ENCODE measurements at regions not wholly inside any gene's neighbourhood (a gene's known extent, or its start where the extent isn't known, plus 50 kb on each side); places are given as distances from the start of the nearest gene placed in this dataset.

- H3K36me3 Mint-ChIP-seq (ENCODE audit: low read depth) = peaks cover 8% of the 10 kb centered on the region; the same call in 2 of the 3 replicates
- Histone ChIP-seq H3K4me3 (no peak overlapping the region), H3K79me2 (replicated peaks; ENCODE audit: insufficient read depth) (no peaks in the 10 kb centered on the region), H2AFZ (no peak overlapping the region), H3K4me2 (no peak overlapping the region), H3K27ac (ENCODE audit: low read depth) (no peak overlapping the region), H3K4me1 (ENCODE audit: insufficient read depth) (no peaks in the 10 kb centered on the region), H3F3A (replicated peaks; ENCODE audit: low read depth) (no peaks in the 10 kb centered on the region), H3K9me2 (ENCODE audit: insufficient read depth) (no peaks in the 10 kb centered on the region), H4K20me1 (replicated peaks; ENCODE audit: insufficient read depth) (no peaks in the 10 kb centered on the region), H3K27me3 (ENCODE audit: insufficient read depth) (no peaks in the 10 kb centered on the region), H3K36me3 (ENCODE audit: insufficient read depth) (no peaks in the 10 kb centered on the region; the same call in 1 of the 2 replicates)
- H3K4me1 Mint-ChIP-seq = no peaks in the 10 kb centered on the region
- no peak overlapping the region for H3K4me3 Mint-ChIP-seq
- peaks cover 4% of the 10 kb centered on the region for H3K27me3 Mint-ChIP-seq (ENCODE audit: insufficient read depth, low read depth, poor library complexity)
- H3K27ac Mint-ChIP-seq = no peak overlapping the region
- H3K9me3 Mint-ChIP-seq = peaks cover 19% of the 10 kb centered on the region
- TF ChIP-seq ZNF331 (CRISPR knock-in tag; IDR thresholded peaks at IDR 0.05; ENCODE audit: low read depth) (no peak), NANOG (IDR thresholded peaks at IDR 0.05; ENCODE audit: borderline replicate concordance) (no peak), ZNF114 (CRISPR knock-in tag; IDR thresholded peaks at IDR 0.05) (no peak), STAT1 (IDR thresholded peaks at IDR 0.05; ENCODE audit: unreplicated experiment) (no peak), CREB1 (CRISPR knock-in tag; IDR thresholded peaks at IDR 0.05; ENCODE audit: low read depth) (no peak), POLR2AphosphoS5 (IDR thresholded peaks at IDR 0.05; ENCODE audit: low read depth) (no peak), EZH2phosphoT487 (IDR thresholded peaks at IDR 0.05; ENCODE audit: unreplicated experiment) (no peak), EZH2 (IDR thresholded peaks at IDR 0.05; ENCODE audit: low read depth, unreplicated experiment) (no peak), JUNB (IDR thresholded peaks at IDR 0.05; ENCODE audit: unreplicated experiment) (no peak)
- TF ChIP-seq, protein P1, sequence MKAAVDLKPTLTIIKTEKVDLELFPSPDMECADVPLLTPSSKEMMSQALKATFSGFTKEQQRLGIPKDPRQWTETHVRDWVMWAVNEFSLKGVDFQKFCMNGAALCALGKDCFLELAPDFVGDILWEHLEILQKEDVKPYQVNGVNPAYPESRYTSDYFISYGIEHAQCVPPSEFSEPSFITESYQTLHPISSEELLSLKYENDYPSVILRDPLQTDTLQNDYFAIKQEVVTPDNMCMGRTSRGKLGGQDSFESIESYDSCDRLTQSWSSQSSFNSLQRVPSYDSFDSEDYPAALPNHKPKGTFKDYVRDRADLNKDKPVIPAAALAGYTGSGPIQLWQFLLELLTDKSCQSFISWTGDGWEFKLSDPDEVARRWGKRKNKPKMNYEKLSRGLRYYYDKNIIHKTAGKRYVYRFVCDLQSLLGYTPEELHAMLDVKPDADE (IDR thresholded peaks at IDR 0.05) = no peak
- TF ChIP-seq, protein P2, sequence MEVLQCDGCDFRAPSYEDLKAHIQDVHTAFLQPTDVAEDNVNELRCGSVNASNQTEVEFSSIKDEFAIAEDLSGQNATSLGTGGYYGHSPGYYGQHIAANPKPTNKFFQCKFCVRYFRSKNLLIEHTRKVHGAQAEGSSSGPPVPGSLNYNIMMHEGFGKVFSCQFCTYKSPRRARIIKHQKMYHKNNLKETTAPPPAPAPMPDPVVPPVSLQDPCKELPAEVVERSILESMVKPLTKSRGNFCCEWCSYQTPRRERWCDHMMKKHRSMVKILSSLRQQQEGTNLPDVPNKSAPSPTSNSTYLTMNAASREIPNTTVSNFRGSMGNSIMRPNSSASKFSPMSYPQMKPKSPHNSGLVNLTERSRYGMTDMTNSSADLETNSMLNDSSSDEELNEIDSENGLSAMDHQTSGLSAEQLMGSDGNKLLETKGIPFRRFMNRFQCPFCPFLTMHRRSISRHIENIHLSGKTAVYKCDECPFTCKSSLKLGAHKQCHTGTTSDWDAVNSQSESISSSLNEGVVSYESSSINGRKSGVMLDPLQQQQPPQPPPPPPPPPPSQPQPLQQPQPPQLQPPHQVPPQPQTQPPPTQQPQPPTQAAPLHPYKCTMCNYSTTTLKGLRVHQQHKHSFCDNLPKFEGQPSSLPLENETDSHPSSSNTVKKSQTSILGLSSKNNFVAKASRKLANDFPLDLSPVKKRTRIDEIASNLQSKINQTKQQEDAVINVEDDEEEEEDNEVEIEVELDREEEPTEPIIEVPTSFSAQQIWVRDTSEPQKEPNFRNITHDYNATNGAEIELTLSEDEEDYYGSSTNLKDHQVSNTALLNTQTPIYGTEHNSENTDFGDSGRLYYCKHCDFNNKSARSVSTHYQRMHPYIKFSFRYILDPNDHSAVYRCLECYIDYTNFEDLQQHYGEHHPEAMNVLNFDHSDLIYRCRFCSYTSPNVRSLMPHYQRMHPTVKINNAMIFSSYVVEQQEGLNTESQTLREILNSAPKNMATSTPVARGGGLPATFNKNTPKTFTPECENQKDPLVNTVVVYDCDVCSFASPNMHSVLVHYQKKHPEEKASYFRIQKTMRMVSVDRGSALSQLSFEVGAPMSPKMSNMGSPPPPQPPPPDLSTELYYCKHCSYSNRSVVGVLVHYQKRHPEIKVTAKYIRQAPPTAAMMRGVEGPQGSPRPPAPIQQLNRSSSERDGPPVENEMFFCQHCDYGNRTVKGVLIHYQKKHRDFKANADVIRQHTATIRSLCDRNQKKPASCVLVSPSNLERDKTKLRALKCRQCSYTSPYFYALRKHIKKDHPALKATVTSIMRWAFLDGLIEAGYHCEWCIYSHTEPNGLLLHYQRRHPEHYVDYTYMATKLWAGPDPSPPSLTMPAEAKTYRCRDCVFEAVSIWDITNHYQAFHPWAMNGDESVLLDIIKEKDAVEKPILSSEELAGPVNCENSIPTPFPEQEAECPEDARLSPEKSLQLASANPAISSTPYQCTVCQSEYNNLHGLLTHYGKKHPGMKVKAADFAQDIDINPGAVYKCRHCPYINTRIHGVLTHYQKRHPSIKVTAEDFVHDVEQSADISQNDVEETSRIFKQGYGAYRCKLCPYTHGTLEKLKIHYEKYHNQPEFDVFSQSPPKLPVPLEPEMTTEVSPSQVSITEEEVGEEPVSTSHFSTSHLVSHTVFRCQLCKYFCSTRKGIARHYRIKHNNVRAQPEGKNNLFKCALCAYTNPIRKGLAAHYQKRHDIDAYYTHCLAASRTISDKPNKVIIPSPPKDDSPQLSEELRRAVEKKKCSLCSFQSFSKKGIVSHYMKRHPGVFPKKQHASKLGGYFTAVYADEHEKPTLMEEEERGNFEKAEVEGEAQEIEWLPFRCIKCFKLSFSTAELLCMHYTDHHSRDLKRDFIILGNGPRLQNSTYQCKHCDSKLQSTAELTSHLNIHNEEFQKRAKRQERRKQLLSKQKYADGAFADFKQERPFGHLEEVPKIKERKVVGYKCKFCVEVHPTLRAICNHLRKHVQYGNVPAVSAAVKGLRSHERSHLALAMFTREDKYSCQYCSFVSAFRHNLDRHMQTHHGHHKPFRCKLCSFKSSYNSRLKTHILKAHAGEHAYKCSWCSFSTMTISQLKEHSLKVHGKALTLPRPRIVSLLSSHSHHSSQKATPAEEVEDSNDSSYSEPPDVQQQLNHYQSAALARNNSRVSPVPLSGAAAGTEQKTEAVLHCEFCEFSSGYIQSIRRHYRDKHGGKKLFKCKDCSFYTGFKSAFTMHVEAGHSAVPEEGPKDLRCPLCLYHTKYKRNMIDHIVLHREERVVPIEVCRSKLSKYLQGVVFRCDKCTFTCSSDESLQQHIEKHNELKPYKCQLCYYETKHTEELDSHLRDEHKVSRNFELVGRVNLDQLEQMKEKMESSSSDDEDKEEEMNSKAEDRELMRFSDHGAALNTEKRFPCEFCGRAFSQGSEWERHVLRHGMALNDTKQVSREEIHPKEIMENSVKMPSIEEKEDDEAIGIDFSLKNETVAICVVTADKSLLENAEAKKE (CRISPR knock-in tag; IDR thresholded peaks at IDR 0.05) = no peak
- DNase-seq (ENCODE audit: low spot score) = no peak
- ATAC-seq = no peak
Measured at GRCh38 chr12:107356937-107357295, 263.6 kb upstream of the CRY1 start.

All from GM23338 (cell line).